K562 (cell line): ENCODE measurements at regions not wholly inside any gene's neighbourhood (a gene's known extent, or its start where the extent isn't known, plus 50 kb on each side); places are given as distances from the start of the nearest gene placed in this dataset.

Experiments used
- HNRNPL ChIP-seq: fragments of 200-400 bp; formaldehyde crosslinking; IDR thresholded peaks from 2 replicates; pipeline ENCODE4 v1.6.1; 2017; ENCODE audit warnings: low read depth, mild to moderate bottlenecking, low read length
- MXI1 ChIP-seq: IDR thresholded peaks from 2 replicates; pipeline ENCODE4 v1.6.1; 2011; ENCODE audit warnings: low read depth, mild to moderate bottlenecking, improper control_type of control experiment, low read length
- POLR2A ChIP-seq: fragments of 450-650 bp; conservative IDR thresholded peaks from 2 replicates; pipeline ENCODE4 v1.6.1; 2016
- POLR2AphosphoS5 ChIP-seq: IDR thresholded peaks from 2 replicates; pipeline ENCODE4 v1.6.1; 2011; ENCODE audit warnings: mild to moderate bottlenecking, low read depth, low read length, moderate library complexity; ENCODE audit not compliant: control insufficient read depth, insufficient read depth
- REST ChIP-seq, 2 experiments: fragments of 450-650 bp; formaldehyde crosslinking in 1 of 2; IDR thresholded peaks; 2 replicates each; pipeline versions ENCODE4 v1.4.0 to v1.6.1; 2014 to 2020; ENCODE audit warnings: mild to moderate bottlenecking in 2 of 2, borderline replicate concordance in 1 of 2, low read depth in 1 of 2
- TRIM28 ChIP-seq: fragments of 450-650 bp; IDR thresholded peaks from 2 replicates; pipeline ENCODE4 v1.6.1; 2017
- USF2 ChIP-seq: sonication (generic); formaldehyde crosslinking; IDR thresholded peaks from 2 replicates; pipeline ENCODE4 v1.5.0; 2020; ENCODE audit warnings: missing genetic modification reagents

- TF ChIP-seq POLR2AphosphoS5 (no peak), HNRNPL (no peak), POLR2A (no peak), TRIM28 (no peak), REST (IDR thresholded peaks at IDR 0.05; ENCODE audit: borderline replicate concordance) (no peak), REST (CRISPR knock-in tag; IDR thresholded peaks at IDR 0.05; ENCODE audit: low read depth) (no peak), MXI1 (no peak), USF2 (no peak)
Measured at GRCh38 chr9:108475813-108476212, 380.0 kb downstream of the ACTL7B start.
